DOHH2 (cell line): ENCODE measurements at regions not wholly inside any gene's neighbourhood (a gene's known extent, or its start where the extent isn't known, plus 50 kb on each side); places are given as distances from the start of the nearest gene placed in this dataset.

Experiments
- CTCF ChIP-seq: fragments of 200-600 bp; sonication (generic); IDR thresholded peaks from one replicate; pipeline ENCODE4 v1.5.1; 2014; ENCODE audit warnings: antibody characterized with exemption, mild to moderate bottlenecking, low read depth, low read length; ENCODE audit not compliant: poor library complexity, severe bottlenecking
- EZH2phosphoT487 ChIP-seq: fragments of 200-600 bp; sonication (generic); IDR thresholded peaks from 2 replicates; pipeline ENCODE4 v1.6.1; 2017; ENCODE audit warnings: borderline replicate concordance, mild to moderate bottlenecking, antibody characterized with exemption, low read length, moderate library complexity, mixed read lengths

- TF ChIP-seq CTCF (no peak), EZH2phosphoT487 (no peak)
Observed at GRCh38 chr9:106753155-106753671, 109.8 kb upstream of the ZNF462 start.
